ENCODE measurements at regions not wholly inside any gene's neighbourhood (a gene's known extent, or its start where the extent isn't known, plus 50 kb on each side); places are given as distances from the start of the nearest gene placed in this dataset.
"Not testable (repeated sequence)": the region's sequence is repeated elsewhere in the genome, so short reads cannot be mapped to it uniquely, and the experiment has no call there.

DNA sequence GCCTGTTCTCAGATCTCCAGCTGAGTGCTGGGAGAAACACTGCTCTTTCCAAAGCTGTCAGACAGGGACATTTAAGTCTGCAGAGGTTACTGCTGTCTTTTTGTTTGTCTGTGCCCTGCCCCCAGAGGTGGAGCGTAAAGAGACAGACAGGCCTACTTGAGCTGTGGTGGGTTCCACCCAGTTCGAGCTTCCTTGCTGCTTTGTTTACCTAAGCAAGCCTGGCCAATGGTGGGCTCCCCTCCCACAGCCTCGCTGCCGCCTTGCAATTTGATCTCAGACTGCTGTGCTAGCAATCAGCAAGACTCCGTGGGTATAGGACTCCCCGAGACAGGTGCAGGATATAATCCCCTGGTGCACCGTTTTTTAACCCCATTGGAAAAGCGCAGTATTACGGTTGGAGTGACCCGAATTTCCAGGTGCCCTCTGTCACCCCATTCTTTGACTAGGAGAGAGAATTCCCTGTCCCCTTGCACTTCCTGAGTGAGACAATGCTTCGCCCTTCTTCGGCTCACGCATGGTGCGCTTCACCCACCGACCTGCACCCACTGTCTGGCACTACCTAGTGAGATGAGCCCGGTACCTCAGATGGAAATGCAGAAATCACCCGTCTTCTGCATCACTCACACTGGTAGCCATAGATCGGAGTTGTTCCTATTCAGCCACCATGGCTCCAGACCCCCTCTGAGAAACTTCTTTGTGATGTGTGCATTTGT is 650.3 kb upstream of the ALG10B start:
- no peak overlapping the region for H2BK120ac ChIP-seq (ENCODE audit: low read depth, low read length)

DNA sequence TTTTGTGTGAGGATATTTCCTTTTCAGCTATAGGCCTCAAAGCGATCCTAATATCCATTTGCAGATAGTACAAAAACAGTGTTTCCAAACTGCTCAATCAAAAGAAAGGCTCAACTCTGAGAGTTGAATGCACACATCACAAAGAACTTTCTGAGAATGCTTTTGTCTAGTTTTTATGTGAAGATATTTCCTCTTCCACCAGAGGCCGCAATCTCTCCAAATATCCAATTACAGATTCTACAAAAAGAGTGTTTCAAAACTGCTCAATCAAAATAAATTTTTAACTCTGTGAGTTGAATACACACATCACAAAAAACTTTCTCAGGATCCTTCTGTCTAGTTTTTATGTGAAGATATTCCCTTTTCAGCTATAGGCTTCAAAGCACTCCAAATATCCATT is 648.0 kb upstream of the ALG10B start:
- H3K9ac ChIP-seq (ENCODE audit: low read length); H3K79me1 ChIP-seq (ENCODE audit: low read length); H3K4ac ChIP-seq (ENCODE audit: low read depth, low read length); H2BK120ac ChIP-seq (ENCODE audit: low read depth, low read length); H3K56ac ChIP-seq (ENCODE audit: low read length); H3K23ac ChIP-seq (ENCODE audit: low read length); H2BK15ac ChIP-seq (replicated peaks; ENCODE audit: low read depth); H3K36me3 ChIP-seq (ENCODE audit: control insufficient read depth, insufficient read depth, low read length); H3K4me1 ChIP-seq (ENCODE audit: control insufficient read depth, low read depth, low read length); H4K5ac ChIP-seq (ENCODE audit: low read length); H3K18ac ChIP-seq (ENCODE audit: low read length); H2BK5ac ChIP-seq (ENCODE audit: low read length); H3K4me3 ChIP-seq (ENCODE audit: low read length); H3K27ac ChIP-seq (ENCODE audit: low read depth, low read length); H3K27me3 ChIP-seq (ENCODE audit: insufficient read depth, low read length, poor library complexity); DNase-seq; H3K79me2 ChIP-seq (ENCODE audit: control insufficient read depth, insufficient read depth, low read length); H2AK5ac ChIP-seq (ENCODE audit: low read length); H3K4me2 ChIP-seq (ENCODE audit: low read length); H4K8ac ChIP-seq (ENCODE audit: low read depth, low read length): not testable (repeated sequence)
- WGBS (ENCODE audit: extremely low coverage, insufficient coverage, low lambda C conversion rate) = no CpG with 5 or more reads among the region's 2 CpGs

More for the DNA sequence above, 650.3 kb upstream of the ALG10B start:
- no CpG with 5 or more reads among the region's 18 CpGs for WGBS (ENCODE audit: extremely low coverage, insufficient coverage, low lambda C conversion rate)
- H3K4me2 ChIP-seq (ENCODE audit: low read length) = no peak overlapping the region
- H3K79me1 ChIP-seq (ENCODE audit: low read length) = no peaks in the 10 kb centered on the region
- H2BK15ac ChIP-seq (replicated peaks; ENCODE audit: low read depth) = no peak overlapping the region
- DNase-seq = no peak
- H3K36me3 ChIP-seq (ENCODE audit: control insufficient read depth, insufficient read depth, low read length) = no peaks in the 10 kb centered on the region
- no peak overlapping the region for H2AK5ac ChIP-seq (ENCODE audit: low read length)
- H3K18ac ChIP-seq (ENCODE audit: low read length) = no peak overlapping the region
- H2BK5ac ChIP-seq (ENCODE audit: low read length) = no peak overlapping the region
- H3K4me3 ChIP-seq (ENCODE audit: low read length) = no peak overlapping the region
- no peak overlapping the region for H3K27ac ChIP-seq (ENCODE audit: low read depth, low read length)
- H3K27me3 ChIP-seq (ENCODE audit: insufficient read depth, low read length, poor library complexity) = no peaks in the 10 kb centered on the region
- no peak overlapping the region for H4K8ac ChIP-seq (ENCODE audit: low read depth, low read length)
- H3K4ac ChIP-seq (ENCODE audit: low read depth, low read length) = no peak overlapping the region
- no peak overlapping the region for H3K56ac ChIP-seq (ENCODE audit: low read length)
- no peaks in the 10 kb centered on the region for H3K79me2 ChIP-seq (ENCODE audit: control insufficient read depth, insufficient read depth, low read length)
- no peak overlapping the region for H3K23ac ChIP-seq (ENCODE audit: low read length)
- H4K5ac ChIP-seq (ENCODE audit: low read length) = no peak overlapping the region
- H3K4me1 ChIP-seq (ENCODE audit: control insufficient read depth, low read depth, low read length) = no peaks in the 10 kb centered on the region
- H3K9ac ChIP-seq (ENCODE audit: low read length) = no peak overlapping the region

DNA sequence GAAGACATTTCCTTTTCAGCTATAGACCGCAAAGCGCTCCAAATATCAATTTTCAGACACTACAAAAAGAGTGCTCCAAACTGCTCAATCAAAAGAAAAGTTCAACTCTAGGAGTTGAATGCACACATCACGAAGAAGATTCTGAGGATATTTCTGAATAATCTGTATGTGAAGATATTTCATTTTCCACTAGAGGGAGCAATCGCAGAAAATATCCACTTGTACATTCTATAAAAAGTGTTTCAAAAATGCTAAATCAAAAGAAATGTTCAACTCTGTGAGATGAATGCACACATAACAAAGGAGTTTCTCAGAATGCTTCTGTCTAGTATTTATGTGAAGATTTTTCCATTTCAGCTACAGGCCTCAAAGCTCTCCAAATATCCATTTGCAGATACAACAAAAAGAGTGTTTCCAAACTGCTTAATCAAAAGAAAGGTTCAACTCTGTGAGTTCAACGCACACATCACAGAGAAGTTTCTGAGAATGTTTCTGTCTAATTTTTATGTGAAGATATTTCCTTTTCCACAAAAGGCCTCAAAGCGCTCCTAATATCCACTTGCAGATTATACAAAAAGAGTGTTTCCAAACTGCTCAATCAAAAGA is 643.8 kb upstream of the ALG10B start:
- Histone ChIP-seq H3K56ac (ENCODE audit: low read length) (no peak overlapping the region), H4K5ac (ENCODE audit: low read length) (no peak overlapping the region), H3K79me1 (ENCODE audit: low read length) (no peaks in the 10 kb centered on the region), H3K4me3 (ENCODE audit: low read length) (no peak overlapping the region), H2BK15ac (replicated peaks; ENCODE audit: low read depth) (no peak overlapping the region), H3K27me3 (ENCODE audit: insufficient read depth, low read length, poor library complexity) (no peaks in the 10 kb centered on the region), H3K23ac (ENCODE audit: low read length) (no peak overlapping the region), H3K4me1 (ENCODE audit: control insufficient read depth, low read depth, low read length) (no peaks in the 10 kb centered on the region), H4K8ac (ENCODE audit: low read depth, low read length) (no peak overlapping the region), H3K4me2 (ENCODE audit: low read length) (no peak overlapping the region), H2BK120ac (ENCODE audit: low read depth, low read length) (no peak overlapping the region), H3K4ac (ENCODE audit: low read depth, low read length) (no peak overlapping the region), H3K36me3 (ENCODE audit: control insufficient read depth, insufficient read depth, low read length) (no peaks in the 10 kb centered on the region), H2AK5ac (ENCODE audit: low read length) (no peak overlapping the region), H3K27ac (ENCODE audit: low read depth, low read length) (no peak overlapping the region), H2BK5ac (ENCODE audit: low read length) (no peak overlapping the region), H3K18ac (ENCODE audit: low read length) (no peak overlapping the region), H3K9ac (ENCODE audit: low read length) (no peak overlapping the region), H3K79me2 (ENCODE audit: control insufficient read depth, insufficient read depth, low read length) (no peaks in the 10 kb centered on the region)
- DNase-seq = peak; percentile 0
- no CpG with 5 or more reads among the region's 6 CpGs for WGBS (ENCODE audit: extremely low coverage, insufficient coverage, low lambda C conversion rate)

DNA sequence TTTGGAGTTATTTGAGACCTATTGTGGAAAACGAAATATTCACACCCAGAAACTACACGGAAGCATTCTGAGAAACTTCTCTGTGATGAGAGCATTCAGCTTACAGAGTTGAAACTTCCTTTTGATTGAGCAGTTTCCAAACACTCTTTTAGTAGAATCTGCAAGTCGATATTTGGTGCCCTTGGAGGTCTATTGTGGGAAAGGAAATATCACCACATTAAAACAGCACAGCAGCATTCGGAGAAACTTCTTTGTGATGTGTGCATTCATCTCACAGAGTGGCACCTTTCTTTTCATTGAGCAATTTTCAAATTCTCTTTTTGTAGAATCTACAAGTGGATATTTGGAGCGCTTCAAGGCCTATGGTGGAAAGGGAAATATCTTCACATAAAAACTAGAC is 595.7 kb upstream of the ALG10B start:
- Histone ChIP-seq H2BK120ac (ENCODE audit: low read depth, low read length) (no peak overlapping the region), H2BK15ac (replicated peaks; ENCODE audit: low read depth) (no peak overlapping the region), H3K4me2 (ENCODE audit: low read length) (no peak overlapping the region), H3K18ac (ENCODE audit: low read length) (no peak overlapping the region), H2BK5ac (ENCODE audit: low read length) (no peak overlapping the region), H3K4me3 (ENCODE audit: low read length) (no peak overlapping the region), H2AK5ac (ENCODE audit: low read length) (no peak overlapping the region), H3K4me1 (ENCODE audit: control insufficient read depth, low read depth, low read length) (no peaks in the 10 kb centered on the region), H3K36me3 (ENCODE audit: control insufficient read depth, insufficient read depth, low read length) (no peaks in the 10 kb centered on the region), H3K79me2 (ENCODE audit: control insufficient read depth, insufficient read depth, low read length) (no peaks in the 10 kb centered on the region), H3K56ac (ENCODE audit: low read length) (no peak overlapping the region), H3K23ac (ENCODE audit: low read length) (no peak overlapping the region), H3K79me1 (ENCODE audit: low read length) (no peaks in the 10 kb centered on the region), H4K5ac (ENCODE audit: low read length) (no peak overlapping the region), H3K27me3 (ENCODE audit: insufficient read depth, low read length, poor library complexity) (no peaks in the 10 kb centered on the region), H4K8ac (ENCODE audit: low read depth, low read length) (no peak overlapping the region), H3K27ac (ENCODE audit: low read depth, low read length) (no peak overlapping the region), H3K9ac (ENCODE audit: low read length) (no peak overlapping the region), H3K4ac (ENCODE audit: low read depth, low read length) (no peak overlapping the region)
- DNase-seq = no peak
- WGBS (ENCODE audit: extremely low coverage, insufficient coverage, low lambda C conversion rate) = no CpG with 5 or more reads among the region's 5 CpGs

DNA sequence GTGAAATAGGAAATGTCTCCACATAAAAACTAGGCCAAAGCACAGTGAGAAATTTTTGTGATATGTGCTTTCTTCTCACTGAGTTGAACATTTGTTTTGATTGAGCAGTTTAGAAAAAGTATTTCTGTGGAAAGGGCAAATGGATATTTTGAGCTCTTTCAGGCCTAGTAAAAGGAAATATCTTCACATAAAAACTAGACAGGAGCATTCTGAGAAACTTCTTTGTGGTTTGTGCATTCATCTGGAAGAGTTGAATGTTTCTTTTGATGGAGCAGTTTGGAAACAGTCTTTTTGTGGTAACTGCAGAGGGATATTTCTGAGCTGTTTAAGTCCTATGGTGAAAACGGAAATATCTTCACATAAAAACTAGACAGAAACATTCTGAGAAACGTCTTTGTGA is 582.7 kb upstream of the ALG10B start:
- no CpG with 5 or more reads among the region's 2 CpGs for WGBS (ENCODE audit: extremely low coverage, insufficient coverage, low lambda C conversion rate)
- H3K56ac ChIP-seq (ENCODE audit: low read length) = no peak overlapping the region
- no peak overlapping the region for H3K4me2 ChIP-seq (ENCODE audit: low read length)
- no peaks in the 10 kb centered on the region for H3K36me3 ChIP-seq (ENCODE audit: control insufficient read depth, insufficient read depth, low read length)
- no peaks in the 10 kb centered on the region for H3K79me1 ChIP-seq (ENCODE audit: low read length)
- no peak overlapping the region for H3K9ac ChIP-seq (ENCODE audit: low read length)
- H3K4me3 ChIP-seq (ENCODE audit: low read length) = no peak overlapping the region
- no peak overlapping the region for H3K23ac ChIP-seq (ENCODE audit: low read length)
- no peaks in the 10 kb centered on the region for H3K79me2 ChIP-seq (ENCODE audit: control insufficient read depth, insufficient read depth, low read length)
- no peak overlapping the region for H4K8ac ChIP-seq (ENCODE audit: low read depth, low read length)
- H3K4ac ChIP-seq (ENCODE audit: low read depth, low read length) = no peak overlapping the region
- H3K27me3 ChIP-seq (ENCODE audit: insufficient read depth, low read length, poor library complexity) = no peaks in the 10 kb centered on the region
- no peak overlapping the region for H2AK5ac ChIP-seq (ENCODE audit: low read length)
- H3K27ac ChIP-seq (ENCODE audit: low read depth, low read length) = no peak overlapping the region
- H2BK5ac ChIP-seq (ENCODE audit: low read length) = no peak overlapping the region
- H2BK120ac ChIP-seq (ENCODE audit: low read depth, low read length) = no peak overlapping the region
- no peak overlapping the region for H2BK15ac ChIP-seq (replicated peaks; ENCODE audit: low read depth)
- no peak overlapping the region for H3K18ac ChIP-seq (ENCODE audit: low read length)
- H4K5ac ChIP-seq (ENCODE audit: low read length) = no peak overlapping the region
- DNase-seq = no peak
- H3K4me1 ChIP-seq (ENCODE audit: control insufficient read depth, low read depth, low read length) = no peaks in the 10 kb centered on the region

Data from mesendoderm (in vitro differentiated cells).